ENCODE measurements at regions not wholly inside any gene's neighbourhood (a gene's known extent, or its start where the extent isn't known, plus 50 kb on each side); places are given as distances from the start of the nearest gene placed in this dataset.

DNA sequence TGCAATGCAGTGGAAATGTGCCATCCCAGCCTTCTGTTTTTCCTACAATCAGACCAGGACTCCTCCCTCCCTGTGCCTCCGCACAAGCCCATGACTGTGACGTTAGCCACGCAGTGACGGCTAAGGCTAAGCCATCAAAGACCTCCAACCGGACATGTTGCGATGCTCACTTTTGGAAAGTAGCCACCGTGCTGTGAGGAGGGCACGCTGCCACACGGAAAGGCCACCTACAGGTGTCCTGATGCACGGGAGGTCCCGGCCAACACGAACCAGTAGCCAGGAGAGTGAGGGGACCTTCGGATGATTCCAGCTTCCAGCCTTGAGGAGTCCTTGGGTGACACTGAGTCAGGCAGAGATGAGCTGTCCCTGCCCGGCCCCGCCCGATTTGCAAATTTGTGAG lies 53.9 kb downstream of the FOXL1 start:
- no peak for DNase-seq (ENCODE audit: low read depth)

DNA sequence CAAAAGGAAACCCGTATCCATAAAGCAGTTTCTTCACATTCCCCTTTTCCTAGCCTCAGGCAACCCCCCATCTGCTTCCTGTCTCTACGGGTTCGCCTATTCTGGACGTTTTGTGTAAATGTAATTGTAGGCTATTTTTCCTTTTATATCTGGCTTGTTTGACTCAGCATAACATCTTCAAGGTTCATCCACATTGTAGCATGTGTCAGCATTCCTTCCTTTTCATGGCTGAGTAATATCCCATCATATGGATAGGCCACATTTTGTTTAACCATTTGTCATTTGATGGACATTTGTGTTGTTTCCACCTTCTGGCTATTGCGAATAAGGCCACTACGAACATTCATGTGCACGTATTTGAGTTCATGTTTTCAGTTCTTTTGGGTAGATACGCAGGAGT lies 54.6 kb downstream of the FOXL1 start:
- DNase-seq (ENCODE audit: low read depth) = no peak

DNA sequence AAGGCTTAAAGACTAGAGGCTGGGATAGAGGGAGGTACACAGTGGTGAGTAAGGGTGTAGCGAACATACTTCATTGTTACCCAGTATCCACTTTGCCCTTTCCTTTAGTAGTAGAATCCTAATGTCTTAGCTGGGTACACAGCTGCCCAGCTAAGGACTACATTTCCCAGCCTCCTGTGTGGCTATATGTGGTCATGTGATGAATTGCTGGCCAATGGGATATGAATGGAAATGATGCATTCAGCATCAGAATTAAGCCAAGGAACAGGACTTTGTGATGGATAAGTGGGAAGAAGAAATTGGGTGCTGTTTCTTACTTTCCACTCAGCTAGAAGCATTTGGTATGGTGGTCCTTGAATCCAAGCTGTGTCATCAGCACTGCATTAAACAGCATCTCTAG lies 55.9 kb downstream of the FOXL1 start:
- no peak for DNase-seq (ENCODE audit: low read depth)

DNA sequence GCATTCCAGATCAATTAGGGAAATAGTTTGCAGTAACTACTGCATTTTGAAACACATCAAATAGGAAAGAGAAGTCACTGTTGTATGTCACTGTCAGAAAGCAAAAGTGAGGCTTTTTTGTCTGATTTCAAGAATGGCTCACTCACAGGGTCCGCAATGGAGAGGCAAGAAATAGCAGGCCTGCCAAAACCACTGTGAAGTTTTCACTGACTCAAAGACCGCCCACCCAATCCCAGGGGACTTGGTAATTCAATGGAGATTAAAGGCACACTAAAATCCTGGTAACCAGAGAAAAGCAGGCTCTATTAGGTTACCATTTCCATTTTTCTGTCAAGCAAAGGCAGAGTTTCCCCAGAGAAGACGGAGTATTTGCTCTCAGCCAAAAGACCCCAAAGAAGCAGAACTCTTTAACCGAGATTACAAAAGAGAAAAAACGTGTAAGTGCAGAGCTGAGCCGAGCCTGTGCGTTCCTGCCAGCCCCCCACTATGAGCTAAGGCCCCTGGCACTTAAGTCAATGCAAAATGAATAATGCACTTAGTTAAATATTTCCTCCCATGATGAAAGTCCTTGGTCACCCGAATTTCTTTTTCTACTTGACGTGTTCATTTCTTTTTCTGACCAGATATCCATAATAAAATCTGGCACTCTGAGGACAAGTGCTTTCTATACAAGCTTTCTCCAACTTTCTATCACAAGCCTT lies 57.0 kb downstream of the FOXL1 start:
- DNase-seq (ENCODE audit: low read depth) = peak; percentile 65

DNA sequence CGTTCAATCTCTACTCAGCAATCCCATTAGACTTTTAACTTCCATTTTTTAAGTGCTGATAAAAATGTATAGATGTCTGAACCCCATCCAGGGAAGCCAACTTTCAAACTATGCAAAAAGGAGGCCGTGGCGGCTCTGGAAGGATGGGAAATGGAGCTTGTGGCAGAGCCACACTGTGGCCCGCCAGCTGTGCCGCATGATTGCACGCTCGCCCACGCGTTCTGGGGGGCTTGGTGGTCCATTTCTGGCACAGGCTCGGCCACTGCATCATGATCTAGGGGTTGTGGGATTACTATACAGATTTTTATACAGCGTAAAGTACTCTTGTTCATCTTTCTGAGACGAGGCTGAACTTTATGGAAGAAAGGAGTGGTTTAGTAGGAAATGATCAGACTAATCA lies 57.6 kb downstream of the FOXL1 start:
- no peak for DNase-seq (ENCODE audit: low read depth)

DNA sequence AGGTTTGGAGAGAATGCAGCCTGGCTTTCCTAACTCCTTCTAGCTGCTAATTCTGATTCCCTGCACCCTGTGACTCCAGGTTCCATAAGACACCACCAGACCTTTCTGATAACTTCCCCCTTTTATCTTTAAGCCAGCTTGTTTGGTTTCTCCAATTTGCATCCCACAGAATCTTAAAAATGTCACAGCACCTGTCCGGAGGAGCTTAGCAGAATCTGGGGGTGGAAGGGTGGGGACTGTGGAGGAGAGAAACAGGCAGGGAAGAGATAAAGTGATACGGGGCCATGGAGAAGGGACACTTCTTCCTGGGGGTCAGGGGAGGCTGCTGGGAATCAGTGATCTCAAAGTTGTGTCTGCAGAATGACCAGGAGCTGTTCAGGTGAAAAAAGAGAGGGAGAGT lies 59.4 kb downstream of the FOXL1 start:
- no peak for DNase-seq (ENCODE audit: low read depth)

DNA sequence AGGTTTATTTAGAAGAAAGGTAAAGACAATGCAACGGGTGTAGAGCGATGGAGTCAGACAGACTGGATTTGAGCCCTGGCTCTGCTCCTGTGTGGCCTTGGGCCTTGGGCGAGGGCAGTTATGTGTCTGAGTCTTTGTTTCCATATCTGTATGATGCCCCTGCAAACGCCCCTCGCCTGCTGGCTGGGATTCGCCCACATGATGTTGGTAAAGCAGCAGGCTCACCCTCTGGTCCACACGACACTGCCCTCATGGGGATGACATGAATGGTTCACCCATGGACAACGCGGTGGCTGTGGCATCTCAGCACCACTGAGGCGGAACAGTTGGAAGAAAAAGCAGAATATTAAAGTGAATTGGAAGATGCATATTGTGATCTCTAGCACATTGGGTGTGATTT lies 60.3 kb downstream of the FOXL1 start:
- no peak for DNase-seq (ENCODE audit: low read depth)

DNA sequence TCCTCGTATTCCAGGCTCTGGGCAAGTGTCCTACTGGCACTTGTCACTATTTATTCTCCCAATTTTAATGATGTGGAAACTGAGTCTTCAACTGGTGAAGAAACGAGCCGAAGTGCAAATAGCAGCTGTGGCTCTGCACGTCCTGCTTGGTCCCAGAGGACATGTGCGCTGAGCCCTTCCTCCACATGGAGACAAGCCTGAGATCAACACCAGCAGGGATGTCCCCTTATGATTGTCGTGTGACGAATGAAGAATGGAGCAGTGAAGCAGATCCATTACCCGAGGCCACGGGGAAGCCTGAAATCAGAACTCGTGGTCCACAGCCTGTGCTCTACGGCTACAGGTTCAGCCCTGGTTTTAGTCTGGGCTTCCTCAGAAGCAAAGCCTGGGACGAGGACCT lies 61.0 kb downstream of the FOXL1 start:
- DNase-seq (ENCODE audit: low read depth) = no peak

DNA sequence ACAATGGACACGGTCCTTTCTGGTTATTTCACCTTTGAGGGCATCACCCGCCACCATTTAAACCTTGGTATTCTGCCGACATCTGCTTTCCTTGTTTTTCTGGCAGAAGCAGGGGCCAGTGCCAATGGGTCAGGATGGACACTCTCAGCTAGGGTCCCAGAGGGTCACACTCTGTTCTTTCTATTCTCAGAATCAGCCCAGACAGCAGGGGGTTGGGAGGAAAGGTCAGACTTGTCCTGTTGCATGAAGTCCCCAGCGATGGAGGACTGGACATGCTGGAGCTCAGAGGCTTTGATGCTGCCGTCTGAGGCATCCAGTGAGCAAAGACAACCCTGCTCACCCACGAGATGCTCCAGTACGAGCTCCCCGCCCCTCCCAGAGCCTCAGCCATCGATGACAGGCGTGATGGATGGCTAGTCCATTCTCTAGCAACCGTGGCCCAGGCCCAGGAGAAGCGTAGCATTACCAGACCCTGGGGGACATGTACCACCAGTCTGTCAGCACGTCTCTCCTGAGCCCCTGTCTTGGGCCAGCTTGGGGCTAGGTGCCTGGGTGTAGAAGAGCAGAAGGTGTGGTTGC lies 62.0 kb downstream of the FOXL1 start:
- no peak for DNase-seq (ENCODE audit: low read depth)

DNA sequence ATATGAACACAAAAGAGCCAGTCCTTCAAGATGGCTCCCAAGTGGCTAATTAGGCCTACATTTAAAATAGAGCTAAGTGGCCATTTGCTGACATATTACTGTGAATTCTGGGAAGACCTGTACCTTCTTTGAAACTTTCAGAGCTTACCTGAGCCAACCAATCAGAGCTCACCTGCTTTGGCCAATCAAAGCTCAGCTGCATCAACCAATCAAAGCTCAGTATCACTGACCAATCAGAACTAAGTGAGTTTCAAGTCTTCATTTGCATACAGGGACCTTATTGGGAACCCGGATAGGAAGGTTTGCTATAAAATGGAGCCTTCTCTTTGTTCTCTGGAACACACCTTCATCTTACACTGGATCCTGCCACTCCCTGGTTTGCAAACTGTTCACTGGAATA lies 63.7 kb downstream of the FOXL1 start:
- no peak for DNase-seq (ENCODE audit: low read depth)

DNA sequence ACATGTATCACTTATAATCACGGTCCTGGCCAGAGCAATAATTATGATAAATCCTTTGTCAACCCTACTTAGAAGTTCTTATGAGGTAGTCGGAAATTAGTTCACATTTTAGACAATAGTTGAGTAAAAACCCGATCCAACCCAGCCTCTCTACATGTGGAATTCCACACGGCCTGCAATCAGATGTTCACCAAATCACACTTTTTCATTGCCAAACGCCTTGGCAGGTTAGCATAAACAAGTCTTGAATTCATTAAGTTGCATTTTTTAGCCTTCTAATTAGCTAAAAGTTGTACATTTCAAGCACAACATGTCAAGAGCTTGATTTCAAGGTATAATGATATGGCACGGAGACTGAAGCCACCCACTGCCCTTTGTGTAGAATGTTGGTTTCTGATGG lies 65.3 kb downstream of the FOXL1 start:
- DNase-seq (ENCODE audit: low read depth) = no peak

DNA sequence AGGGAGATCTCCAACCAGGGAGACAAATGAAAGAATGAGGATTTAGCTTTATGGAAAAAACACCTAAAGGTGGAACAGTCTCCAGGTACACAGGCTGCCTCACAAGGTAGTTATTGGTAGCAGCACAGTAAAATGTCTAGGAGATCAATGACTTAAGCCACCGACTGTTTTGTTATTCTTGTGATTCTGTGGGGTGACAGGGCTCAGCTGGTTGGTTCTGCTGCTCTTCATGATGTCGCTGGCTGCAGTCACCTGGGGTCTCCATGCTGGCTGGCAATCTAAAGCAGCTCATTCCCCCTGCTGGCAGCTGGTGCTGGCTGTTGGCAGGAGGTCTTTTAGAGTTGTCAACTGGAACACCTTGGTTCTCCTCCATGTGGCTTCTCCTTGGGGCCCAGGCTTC lies 69.2 kb downstream of the FOXL1 start:
- DNase-seq (ENCODE audit: low read depth) = no peak

DNA sequence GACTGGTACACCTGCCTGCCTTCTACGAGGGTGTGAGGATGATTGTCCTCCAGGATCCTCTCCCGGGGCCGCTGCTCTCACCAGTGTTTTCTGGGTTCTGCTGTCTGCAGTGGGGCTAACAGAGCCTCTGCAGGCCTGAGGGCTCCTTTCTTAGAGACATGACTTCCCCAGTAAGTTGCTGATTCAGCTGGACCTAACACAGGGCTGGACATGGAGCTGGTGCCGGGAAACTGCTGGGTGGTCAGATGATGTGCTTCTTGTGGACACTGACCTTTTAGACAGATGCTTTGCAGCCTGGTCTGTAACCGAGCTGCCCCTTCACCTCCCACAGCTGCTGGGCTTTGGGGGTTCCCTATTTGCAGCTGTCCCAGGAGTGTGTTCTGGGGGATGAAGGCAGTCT lies 71.5 kb downstream of the FOXL1 start:
- no peak for DNase-seq (ENCODE audit: low read depth)

DNA sequence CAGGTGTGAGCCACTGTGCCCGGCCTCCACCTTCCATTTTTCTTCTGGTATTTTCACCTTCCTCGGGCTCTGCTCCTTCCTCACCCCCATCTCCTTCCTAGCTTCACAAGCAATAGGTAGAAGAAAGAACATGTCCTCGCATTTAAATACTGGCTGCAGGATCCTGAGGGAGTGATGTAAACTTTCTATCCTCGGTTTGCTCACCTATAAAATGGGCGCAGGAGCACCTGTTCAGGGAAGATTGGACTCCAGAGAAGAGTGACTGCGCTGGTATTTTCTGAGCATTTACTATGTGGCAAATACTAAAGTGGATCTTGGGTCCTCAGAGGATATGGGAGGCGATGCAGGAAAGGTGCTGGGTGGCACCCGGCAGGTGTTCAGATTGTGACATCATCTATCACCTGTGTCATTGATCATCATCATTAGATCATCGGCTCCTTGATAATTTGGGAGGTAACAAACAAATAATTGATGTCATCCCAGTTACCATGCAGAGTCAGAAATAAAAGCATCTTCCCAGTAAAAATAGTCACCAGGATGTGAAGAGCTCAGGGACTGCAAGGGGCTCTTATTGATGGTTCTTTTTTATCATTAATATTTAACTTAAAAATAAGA lies 72.8 kb downstream of the FOXL1 start:
- no peak for DNase-seq (ENCODE audit: low read depth)

DNA sequence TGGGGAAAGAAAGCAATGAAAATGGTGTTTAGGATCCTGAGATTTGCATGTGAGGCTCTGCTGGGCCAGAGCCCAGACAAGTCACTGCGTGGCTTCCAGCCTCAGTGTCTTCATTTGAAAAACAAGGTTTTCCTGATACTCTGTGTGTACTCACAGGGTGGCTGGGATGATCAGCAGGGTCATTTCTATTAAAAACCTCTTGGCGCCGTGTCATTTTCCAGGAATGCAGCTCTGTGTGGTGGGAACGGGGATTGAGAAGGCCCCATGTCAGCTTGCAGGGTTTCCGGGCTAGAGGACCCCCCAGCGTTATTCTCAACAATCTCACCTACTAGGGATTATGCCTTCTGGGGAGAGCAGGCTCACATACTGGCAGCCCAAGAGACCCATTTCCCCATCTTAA lies 73.5 kb downstream of the FOXL1 start:
- no peak for DNase-seq (ENCODE audit: low read depth)

DNA sequence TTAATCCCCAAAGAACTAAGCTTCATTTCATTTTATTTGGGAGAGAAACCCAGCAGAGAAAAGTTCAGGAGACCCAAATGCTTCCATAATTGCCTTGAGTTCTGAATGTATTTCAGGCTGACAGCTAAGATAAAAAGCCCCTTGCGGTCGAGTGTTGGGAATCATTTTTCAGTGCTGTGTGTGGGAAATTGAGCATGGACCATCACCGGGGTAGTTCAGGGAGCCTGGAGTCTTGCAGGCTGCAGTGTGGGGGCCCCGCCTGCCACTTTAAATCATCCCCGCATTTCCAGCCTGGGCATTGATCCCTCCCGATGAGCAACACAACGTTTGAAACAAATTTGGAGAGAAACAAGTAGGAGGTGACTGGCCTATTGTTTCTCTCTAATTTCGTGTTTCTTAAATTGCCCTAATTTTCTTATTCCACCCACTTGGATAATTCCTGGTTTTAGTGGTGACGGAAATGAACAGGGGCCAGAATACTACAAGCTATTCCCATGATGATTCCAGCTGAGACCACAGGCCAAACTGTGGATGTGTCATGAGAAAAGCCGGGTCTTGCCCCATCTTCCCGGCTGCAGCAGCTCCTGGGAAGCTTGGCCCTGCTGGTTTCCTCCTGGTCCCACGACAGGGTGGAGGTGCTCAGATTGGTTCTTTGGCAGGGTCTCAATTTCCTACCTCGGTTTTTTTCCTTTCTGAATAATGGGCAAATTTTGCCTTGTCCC lies 75.1 kb downstream of the FOXL1 start:
- peak; percentile 85 for DNase-seq (ENCODE audit: low read depth)

DNA sequence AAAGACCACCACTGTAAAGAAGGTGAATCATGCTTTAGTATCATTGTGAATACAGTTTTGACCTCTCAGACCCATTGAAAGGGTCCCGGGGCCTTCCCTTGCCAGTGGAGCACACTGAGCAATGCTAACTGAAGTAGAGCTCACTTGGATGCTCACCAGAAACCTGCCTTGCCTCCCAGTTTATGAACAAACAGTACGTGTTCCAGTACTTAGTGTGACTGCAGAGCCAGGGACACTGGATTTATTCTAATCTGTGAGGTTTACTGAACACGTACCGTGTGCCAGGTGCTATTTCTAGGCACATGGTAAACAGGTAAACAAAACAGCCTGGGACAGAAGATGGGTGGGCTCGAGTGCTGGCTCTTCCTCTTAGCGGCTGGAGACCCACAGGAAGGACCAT lies 79.6 kb downstream of the FOXL1 start:
- DNase-seq (ENCODE audit: low read depth) = no peak

DNA sequence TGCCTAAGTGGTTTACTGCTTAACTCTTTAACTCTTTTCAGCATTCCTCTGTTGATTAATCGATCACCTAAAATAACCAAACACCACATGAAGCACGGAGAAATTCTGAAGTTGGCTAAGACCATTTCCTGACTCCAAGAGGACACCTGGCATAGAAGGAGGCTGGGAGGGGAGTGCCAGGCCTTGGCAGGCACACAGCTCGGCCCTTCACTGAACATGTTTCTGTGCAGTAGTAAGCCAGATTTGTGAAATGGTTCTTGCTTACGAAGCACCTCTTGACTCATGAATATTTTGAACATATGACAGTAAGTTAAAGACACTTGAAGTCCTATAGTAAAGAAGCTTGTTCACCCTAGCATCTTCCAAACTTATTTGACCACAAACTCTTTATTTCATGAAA lies 82.3 kb downstream of the FOXL1 start:
- DNase-seq (ENCODE audit: low read depth) = no peak

DNA sequence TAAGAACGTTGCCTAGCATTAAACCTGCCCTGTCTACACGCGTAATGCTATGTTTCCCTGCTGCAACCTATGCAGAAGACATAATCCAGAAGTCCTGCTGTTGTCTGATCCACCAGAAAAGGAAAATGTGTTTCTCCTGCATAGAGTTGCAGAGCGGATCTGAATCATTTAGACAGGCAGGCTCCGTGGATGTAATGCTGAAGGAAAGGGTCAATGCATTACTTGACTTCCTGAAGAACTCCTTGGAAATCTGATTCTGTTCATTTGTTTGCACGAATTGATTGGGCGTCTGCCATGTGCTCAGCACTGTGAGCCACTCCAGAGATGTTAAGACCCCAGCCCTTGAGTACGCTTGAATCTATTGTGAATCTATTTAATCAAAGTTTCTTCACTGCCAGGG lies 83.4 kb downstream of the FOXL1 start:
- no peak for DNase-seq (ENCODE audit: low read depth)

DNA sequence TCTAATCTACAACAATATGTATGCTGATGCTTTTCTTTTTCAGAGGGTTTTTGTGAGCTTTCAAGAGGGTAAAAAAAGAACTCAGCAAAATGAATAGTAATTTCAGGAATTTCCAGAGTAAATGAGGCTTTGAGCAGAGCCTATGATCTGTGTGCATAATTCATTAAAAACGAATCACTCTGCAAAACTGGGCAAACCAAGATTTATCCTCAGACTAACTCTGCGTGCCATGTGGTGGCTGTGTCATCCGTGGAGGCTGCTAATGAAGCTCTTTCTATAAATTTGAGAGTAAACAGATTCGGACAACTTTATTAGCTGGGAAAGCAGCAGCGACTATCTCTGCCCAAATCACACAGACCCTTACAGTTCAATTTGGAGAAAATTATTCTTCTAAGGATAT lies 83.8 kb downstream of the FOXL1 start:
- no peak for DNase-seq (ENCODE audit: low read depth)

DNA sequence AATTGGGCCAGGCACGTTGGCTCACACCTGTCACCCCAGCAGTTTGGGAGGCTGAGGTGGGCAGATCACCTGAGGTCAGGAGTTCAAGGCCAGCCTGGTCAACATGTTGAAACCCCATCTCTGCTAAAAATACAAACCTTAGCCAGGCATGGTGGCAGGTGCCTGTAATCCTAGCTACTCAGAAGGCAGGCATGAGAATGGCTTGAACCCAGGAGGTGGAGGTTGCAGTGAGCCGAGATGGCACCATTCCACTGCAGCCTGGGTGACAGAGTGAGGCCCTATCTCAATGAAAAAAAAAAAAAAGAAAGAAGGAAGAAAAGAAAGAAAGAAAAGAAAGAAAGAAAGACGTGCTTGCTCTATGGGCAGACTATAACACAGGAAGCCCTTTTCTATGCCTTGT lies 84.4 kb downstream of the FOXL1 start:
- DNase-seq (ENCODE audit: low read depth) = no peak

DNA sequence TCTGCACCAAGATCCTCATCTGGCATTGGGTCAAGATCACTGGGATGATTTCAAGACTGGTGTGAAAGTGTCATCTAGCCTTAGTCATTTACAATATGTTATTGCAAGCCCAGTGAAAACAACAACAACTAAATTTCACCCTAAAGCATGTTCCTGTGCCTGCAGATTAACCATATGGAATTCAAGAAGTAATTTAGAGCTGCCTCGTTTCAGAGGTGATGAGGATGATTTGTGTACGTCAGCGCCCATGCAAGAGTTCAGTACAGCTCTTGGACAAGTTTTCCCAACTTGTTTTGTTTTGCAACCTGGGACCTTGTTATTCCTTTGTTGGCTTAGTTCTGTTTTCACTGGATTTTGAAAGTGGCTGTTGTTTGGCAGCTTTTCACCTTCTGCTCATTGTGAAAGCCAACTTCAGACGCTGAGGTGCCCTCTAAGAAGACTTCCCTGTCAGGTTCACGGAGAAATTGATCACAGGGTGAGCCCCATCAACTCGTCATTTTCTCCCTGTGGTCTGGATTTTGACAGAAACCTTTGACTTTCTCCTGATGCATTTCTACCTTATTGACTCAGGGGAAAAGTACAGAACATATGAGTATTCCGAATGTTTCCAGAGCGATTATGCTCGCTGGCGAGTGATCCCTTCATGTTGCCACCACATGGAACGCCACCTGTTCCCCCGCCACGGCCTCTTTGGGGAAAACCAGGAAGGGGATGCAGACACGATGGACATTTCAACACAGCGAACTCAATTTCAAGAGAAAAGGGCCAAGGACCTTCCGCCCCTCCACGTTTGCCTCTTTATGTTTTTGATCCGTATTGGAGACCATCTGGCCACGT lies 85.6 kb downstream of the FOXL1 start:
- no peak for DNase-seq (ENCODE audit: low read depth)

Data from stromal cell of bone marrow (primary cell).